ENCODE measurements at regions not wholly inside any gene's neighbourhood (a gene's known extent, or its start where the extent isn't known, plus 50 kb on each side); places are given as distances from the start of the nearest gene placed in this dataset.

DNA sequence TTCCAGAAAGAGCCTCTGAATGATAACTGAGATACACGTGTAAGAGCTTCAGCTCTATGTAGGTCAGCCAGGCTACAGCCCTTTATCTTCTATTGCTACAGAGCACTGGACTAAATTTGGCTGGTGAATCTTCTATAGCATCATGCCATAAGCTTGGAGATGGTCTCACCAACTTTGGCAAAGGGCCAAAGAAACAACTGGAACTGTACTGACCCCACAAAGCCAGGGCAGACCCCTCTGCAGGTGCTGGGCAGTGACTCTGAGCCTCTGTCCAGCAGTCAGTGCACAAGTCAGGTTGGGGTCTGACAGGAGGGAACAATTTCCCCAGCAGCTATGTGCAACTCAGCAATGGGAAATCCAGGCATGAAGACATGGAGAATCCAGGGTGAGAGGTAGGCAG lies 57.8 kb upstream of the NFASC start:
- CTCF ChIA-PET: interaction anchor here (0.5 to 13.6 kb wide), 9 partner anchors 10 to 310 kb away, joined by 3 to 272 read pairs (median 6); no protein-coding TSS in a partner anchor

DNA sequence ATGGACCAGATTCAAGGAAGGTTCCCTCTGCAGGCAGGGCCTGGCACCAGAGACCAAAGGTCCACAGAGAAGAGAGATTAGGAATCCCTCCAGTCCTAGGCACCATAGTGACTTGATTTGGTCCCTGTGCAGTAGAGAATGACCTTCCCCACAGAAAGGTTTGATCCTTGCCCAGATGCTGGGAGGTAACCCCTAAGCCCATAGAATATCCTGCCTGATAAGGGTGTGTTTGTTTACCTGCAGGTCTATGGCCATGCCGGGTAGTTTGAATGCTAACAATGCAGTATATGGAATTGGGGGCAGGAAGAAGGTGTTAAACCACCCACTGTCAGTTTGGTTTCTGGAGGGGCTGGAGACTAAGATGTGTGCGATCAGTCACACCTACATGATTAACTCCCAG lies 57.1 kb upstream of the NFASC start:
- WGBS (ENCODE audit: missing lambda C conversion rate): 29% methylated on average over 2 of the region's 2 CpGs
- CTCF ChIA-PET: interaction anchor here (0.9 to 13.6 kb wide), 7 partner anchors 11 to 247 kb away, joined by 3 to 272 read pairs (median 8); no protein-coding TSS in a partner anchor
- Histone ChIP-seq H3K4me2 (no peak overlapping the region), H3K9me3 (no peaks in the 10 kb centered on the region), H3K4me3 (no peak overlapping the region), H3K27ac (no peak overlapping the region), H3K4me1 (no peaks in the 10 kb centered on the region)
- DNase-seq (ENCODE audit: low read depth in 1 of 2, low spot score in 1 of 2) (no peak), FAIRE-seq (no peak), ATAC-seq (0 out of 6 replicates have a peak, but pooled peaks of 1 of the 2 experiments have one; percentile 33)
- no peak for TF ChIP-seq HOXA7 (CRISPR knock-in tag; IDR thresholded peaks at IDR 0.05)
- TF ChIP-seq ATOH8 (CRISPR knock-in tag; IDR thresholded peaks at IDR 0.05; ENCODE audit: low read depth): no peak
- TF ChIP-seq RAD21 (conservative IDR thresholded peaks at IDR 0.05 in 1 of 2, IDR thresholded peaks at IDR 0.05 in 1 of 2): no peak
- TF ChIP-seq REST (IDR thresholded peaks at IDR 0.05): no peak
- TF ChIP-seq MAX (IDR thresholded peaks at IDR 0.05): no peak
- TF ChIP-seq SREBF2 (IDR thresholded peaks at IDR 0.05): no peak
- TF ChIP-seq FOXS1 (CRISPR knock-in tag; IDR thresholded peaks at IDR 0.05): no peak
- TF ChIP-seq, protein P1, sequence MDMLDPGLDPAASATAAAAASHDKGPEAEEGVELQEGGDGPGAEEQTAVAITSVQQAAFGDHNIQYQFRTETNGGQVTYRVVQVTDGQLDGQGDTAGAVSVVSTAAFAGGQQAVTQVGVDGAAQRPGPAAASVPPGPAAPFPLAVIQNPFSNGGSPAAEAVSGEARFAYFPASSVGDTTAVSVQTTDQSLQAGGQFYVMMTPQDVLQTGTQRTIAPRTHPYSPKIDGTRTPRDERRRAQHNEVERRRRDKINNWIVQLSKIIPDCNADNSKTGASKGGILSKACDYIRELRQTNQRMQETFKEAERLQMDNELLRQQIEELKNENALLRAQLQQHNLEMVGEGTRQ (IDR thresholded peaks at IDR 0.05): no peak
- no peak for TF ChIP-seq CBX8 (IDR thresholded peaks at IDR 0.05)
- TF ChIP-seq EHMT2 (IDR thresholded peaks at IDR 0.05; ENCODE audit: low read depth): no peak
- TF ChIP-seq CHD2 (IDR thresholded peaks at IDR 0.05; ENCODE audit: low read length, partially characterized antibody): no peak
- no peak for TF ChIP-seq JUN (IDR thresholded peaks at IDR 0.05)
- TF ChIP-seq RCOR1 (IDR thresholded peaks at IDR 0.05; ENCODE audit: low read depth, low read length): no peak
- no peak for TF ChIP-seq CBX2 (IDR thresholded peaks at IDR 0.05; ENCODE audit: borderline replicate concordance, low read depth)
- no peak for TF ChIP-seq KDM5A (IDR thresholded peaks at IDR 0.05)
- TF ChIP-seq PHF8 (IDR thresholded peaks at IDR 0.05; ENCODE audit: borderline replicate concordance, low read depth): no peak
- TF ChIP-seq HMGXB4 (CRISPR knock-in tag; IDR thresholded peaks at IDR 0.05; ENCODE audit: borderline replicate concordance): no peak
- no peak for TF ChIP-seq ZNF302 (CRISPR knock-in tag; IDR thresholded peaks at IDR 0.05)
- TF ChIP-seq CHD4 (IDR thresholded peaks at IDR 0.05; ENCODE audit: borderline replicate concordance): no peak
- TF ChIP-seq, protein P2, sequence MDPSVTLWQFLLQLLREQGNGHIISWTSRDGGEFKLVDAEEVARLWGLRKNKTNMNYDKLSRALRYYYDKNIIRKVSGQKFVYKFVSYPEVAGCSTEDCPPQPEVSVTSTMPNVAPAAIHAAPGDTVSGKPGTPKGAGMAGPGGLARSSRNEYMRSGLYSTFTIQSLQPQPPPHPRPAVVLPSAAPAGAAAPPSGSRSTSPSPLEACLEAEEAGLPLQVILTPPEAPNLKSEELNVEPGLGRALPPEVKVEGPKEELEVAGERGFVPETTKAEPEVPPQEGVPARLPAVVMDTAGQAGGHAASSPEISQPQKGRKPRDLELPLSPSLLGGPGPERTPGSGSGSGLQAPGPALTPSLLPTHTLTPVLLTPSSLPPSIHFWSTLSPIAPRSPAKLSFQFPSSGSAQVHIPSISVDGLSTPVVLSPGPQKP (IDR thresholded peaks at IDR 0.05; ENCODE audit: low read depth, low read length): no peak
- POLR2A ChIA-PET: no interaction called here

More for the DNA sequence above, 57.8 kb upstream of the NFASC start:
- TF ChIP-seq KDM1A (IDR thresholded peaks at IDR 0.05; ENCODE audit: low read depth): no peak
- no peak for TF ChIP-seq RFX5 (IDR thresholded peaks at IDR 0.05)
- TF ChIP-seq NPAS2 (CRISPR knock-in tag; IDR thresholded peaks at IDR 0.05; ENCODE audit: borderline replicate concordance): no peak
- TF ChIP-seq HOXA7 (CRISPR knock-in tag; IDR thresholded peaks at IDR 0.05): no peak
- no peak for TF ChIP-seq ZSCAN20 (CRISPR knock-in tag; IDR thresholded peaks at IDR 0.05)
- TF ChIP-seq ZC3H11A (IDR thresholded peaks at IDR 0.05): no peak
- TF ChIP-seq GATA3 (IDR thresholded peaks at IDR 0.05; ENCODE audit: borderline replicate concordance): no peak
- no peak for TF ChIP-seq CBX8 (IDR thresholded peaks at IDR 0.05)
- TF ChIP-seq, protein P1 (IDR thresholded peaks at IDR 0.05): no peak
- TF ChIP-seq ATOH8 (CRISPR knock-in tag; IDR thresholded peaks at IDR 0.05; ENCODE audit: low read depth): no peak
- no peak for TF ChIP-seq ESRRA (IDR thresholded peaks at IDR 0.05; ENCODE audit: borderline replicate concordance, low read length)
- no peak overlapping the region for H3K27ac ChIP-seq
- no peaks in the 10 kb centered on the region for H3K4me1 ChIP-seq
- DNase-seq (ENCODE audit: low read depth in 1 of 2, low spot score in 1 of 2): no peak
- no peak for FAIRE-seq
- ATAC-seq: no peak; a peak in 1 of 6 replicates
- H3K9me3 ChIP-seq: no peaks in the 10 kb centered on the region
- H3K4me3 ChIP-seq: no peak overlapping the region
- POLR2A ChIA-PET: no interaction called here
- 46% methylated on average over 1 of the region's 1 CpG for WGBS (ENCODE audit: missing lambda C conversion rate)
- H3K4me2 ChIP-seq: no peak overlapping the region

Measured in A549 (cell line).